K562 (cell line): ENCODE measurements at regions not wholly inside any gene's neighbourhood (a gene's known extent, or its start where the extent isn't known, plus 50 kb on each side); places are given as distances from the start of the nearest gene placed in this dataset.

Experiments used
- CBX3 ChIP-seq, 2 experiments: IDR thresholded peaks; 1 replicate in 1 of 2; 2 replicates in 1 of 2; pipeline ENCODE4 v1.6.1; 2012; ENCODE audit warnings: inconsistent platforms in 2 of 2, low read length in 2 of 2, borderline replicate concordance in 1 of 2, control low read depth in 1 of 2
- COPS2 ChIP-seq: fragments of 450-650 bp; conservative IDR thresholded peaks from 2 replicates; pipeline ENCODE4 v1.6.1; 2016; ENCODE audit warnings: mild to moderate bottlenecking, moderate library complexity
- ELF1 ChIP-seq: fragments of 200-800 bp; sonication (Bioruptor generic); IDR thresholded peaks from 2 replicates; pipeline ENCODE4 v1.6.1; 2016; ENCODE audit warnings: missing genetic modification characterization, missing compliant biosample characterization
- ELF2 ChIP-seq: fragments of 250-450 bp; sonication (Bioruptor Pico); IDR thresholded peaks from 2 replicates; pipeline ENCODE4 v1.5.0; 2021; ENCODE audit warnings: mild to moderate bottlenecking
- FOXJ3 ChIP-seq: sonication (generic); formaldehyde crosslinking; IDR thresholded peaks from 2 replicates; pipeline ENCODE4 v1.4.0; 2020; ENCODE audit warnings: mild to moderate bottlenecking, missing genetic modification reagents
- PHF21A ChIP-seq: fragments of 450-650 bp; IDR thresholded peaks from 2 replicates; pipeline ENCODE4 v1.6.1; 2017; ENCODE audit warnings: low read depth, borderline replicate concordance
- PYGO2 ChIP-seq: fragments of 450-650 bp; IDR thresholded peaks from 2 replicates; pipeline ENCODE4 v1.6.1; 2016; ENCODE audit warnings: mild to moderate bottlenecking, missing genetic modification characterization, moderate library complexity, missing compliant biosample characterization
- RB1 ChIP-seq: fragments of 450-650 bp; IDR thresholded peaks from 2 replicates; pipeline ENCODE4 v1.6.1; 2017; ENCODE audit warnings: low read depth, mild to moderate bottlenecking
- RBM39 ChIP-seq: fragments of 200-400 bp; formaldehyde crosslinking; optimal IDR thresholded peaks from 2 replicates; pipeline ENCODE3; 2018; ENCODE audit warnings: low read depth, low read length
- SNIP1 ChIP-seq: fragments of 450-650 bp; IDR thresholded peaks from 2 replicates; pipeline ENCODE4 v1.7.1; 2017; ENCODE audit warnings: low read depth, mild to moderate bottlenecking
- SNRNP70 ChIP-seq: fragments of 200-400 bp; formaldehyde crosslinking; optimal IDR thresholded peaks from 2 replicates; pipeline ENCODE3; 2017; ENCODE audit warnings: low read depth, low read length
- TGIF2 ChIP-seq: sonication (generic); formaldehyde crosslinking; IDR thresholded peaks from 2 replicates; pipeline ENCODE4 v1.8.1; 2022; ENCODE audit warnings: mild to moderate bottlenecking, missing genetic modification reagents, moderate library complexity
- ZFP1 ChIP-seq: fragments of 450-650 bp; formaldehyde crosslinking; IDR thresholded peaks from 2 replicates; pipeline ENCODE4 v1.4.0; 2020; ENCODE audit warnings: mild to moderate bottlenecking, mixed read lengths
- ZNF212 ChIP-seq: fragments of 450-650 bp; formaldehyde crosslinking; IDR thresholded peaks from 2 replicates; pipeline ENCODE4 v1.4.0; 2020; ENCODE audit warnings: mild to moderate bottlenecking
- ZNF696 ChIP-seq: fragments of 250-450 bp; sonication (Bioruptor Pico); conservative IDR thresholded peaks from 2 replicates; pipeline ENCODE4 v1.4.0; 2020; ENCODE audit warnings: mild to moderate bottlenecking, moderate library complexity
- TF ChIP-seq, protein P1 (sequence below): sonication (generic); formaldehyde crosslinking; IDR thresholded peaks from 2 replicates; pipeline ENCODE4 v1.8.1; 2022; ENCODE audit warnings: missing genetic modification reagents
- TF ChIP-seq, protein P2 (sequence below): fragments of 150-350 bp; IDR thresholded peaks from 2 replicates; pipeline ENCODE4 v1.6.1; 2014; ENCODE audit warnings: low read depth, mild to moderate bottlenecking, low read length, borderline replicate concordance
- TF ChIP-seq, protein P3 (sequence below): IDR thresholded peaks from 3 replicates; pipeline ENCODE4 v1.6.1; 2011; ENCODE audit warnings: borderline replicate concordance, mild to moderate bottlenecking, moderate library complexity; ENCODE audit not compliant: insufficient read length; ENCODE audit errors: extremely low read depth

DNA sequence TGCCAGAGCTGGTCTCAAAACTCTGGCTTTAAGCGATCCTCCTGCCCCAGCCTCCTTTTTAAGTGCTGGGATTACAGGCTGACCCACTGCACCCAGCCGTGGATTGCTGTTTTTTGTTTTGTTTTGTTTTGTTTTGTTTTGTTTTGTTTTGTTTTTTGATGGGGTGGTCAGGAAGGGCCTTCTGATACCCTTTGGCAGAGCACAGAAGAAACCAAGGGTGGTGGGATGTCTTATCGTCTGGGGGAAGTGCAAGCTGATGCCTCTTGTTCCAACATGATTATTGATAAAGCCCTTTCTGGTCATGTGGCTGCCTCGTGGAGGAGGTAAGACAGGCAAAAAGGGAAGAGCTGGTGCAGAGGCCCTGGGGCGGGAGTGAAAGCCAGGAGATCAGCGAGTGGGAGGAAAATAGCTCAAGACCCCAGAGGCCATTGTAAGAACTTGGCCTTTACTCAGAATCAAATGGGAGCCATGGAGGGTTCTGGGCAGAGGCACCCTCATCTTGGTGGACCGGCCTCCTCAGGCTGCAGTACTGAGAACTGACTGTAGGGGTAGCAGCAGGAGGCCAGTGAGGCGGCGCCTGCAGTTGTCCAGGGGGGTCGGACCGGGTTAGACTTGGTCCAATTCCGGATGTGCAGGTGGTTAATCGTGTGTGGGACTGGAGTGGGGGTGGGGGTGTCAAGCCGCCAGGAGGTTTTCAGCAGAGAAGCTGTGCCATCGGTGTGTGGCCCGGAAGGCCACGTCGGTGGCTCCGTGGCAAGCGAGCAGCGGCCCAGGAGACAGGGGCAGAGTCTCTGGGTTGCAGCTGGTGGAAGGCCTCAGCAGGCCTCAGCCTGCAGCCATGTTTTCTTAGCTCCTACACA is 84.4 kb upstream of the GSE1 start (continued):
- TF ChIP-seq, protein P1, sequence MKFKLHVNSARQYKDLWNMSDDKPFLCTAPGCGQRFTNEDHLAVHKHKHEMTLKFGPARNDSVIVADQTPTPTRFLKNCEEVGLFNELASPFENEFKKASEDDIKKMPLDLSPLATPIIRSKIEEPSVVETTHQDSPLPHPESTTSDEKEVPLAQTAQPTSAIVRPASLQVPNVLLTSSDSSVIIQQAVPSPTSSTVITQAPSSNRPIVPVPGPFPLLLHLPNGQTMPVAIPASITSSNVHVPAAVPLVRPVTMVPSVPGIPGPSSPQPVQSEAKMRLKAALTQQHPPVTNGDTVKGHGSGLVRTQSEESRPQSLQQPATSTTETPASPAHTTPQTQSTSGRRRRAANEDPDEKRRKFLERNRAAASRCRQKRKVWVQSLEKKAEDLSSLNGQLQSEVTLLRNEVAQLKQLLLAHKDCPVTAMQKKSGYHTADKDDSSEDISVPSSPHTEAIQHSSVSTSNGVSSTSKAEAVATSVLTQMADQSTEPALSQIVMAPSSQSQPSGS (CRISPR knock-in tag): no peak
- TF ChIP-seq RBM39: peak; percentile 63
- no peak for TF ChIP-seq PHF21A
- TF ChIP-seq, protein P2, sequence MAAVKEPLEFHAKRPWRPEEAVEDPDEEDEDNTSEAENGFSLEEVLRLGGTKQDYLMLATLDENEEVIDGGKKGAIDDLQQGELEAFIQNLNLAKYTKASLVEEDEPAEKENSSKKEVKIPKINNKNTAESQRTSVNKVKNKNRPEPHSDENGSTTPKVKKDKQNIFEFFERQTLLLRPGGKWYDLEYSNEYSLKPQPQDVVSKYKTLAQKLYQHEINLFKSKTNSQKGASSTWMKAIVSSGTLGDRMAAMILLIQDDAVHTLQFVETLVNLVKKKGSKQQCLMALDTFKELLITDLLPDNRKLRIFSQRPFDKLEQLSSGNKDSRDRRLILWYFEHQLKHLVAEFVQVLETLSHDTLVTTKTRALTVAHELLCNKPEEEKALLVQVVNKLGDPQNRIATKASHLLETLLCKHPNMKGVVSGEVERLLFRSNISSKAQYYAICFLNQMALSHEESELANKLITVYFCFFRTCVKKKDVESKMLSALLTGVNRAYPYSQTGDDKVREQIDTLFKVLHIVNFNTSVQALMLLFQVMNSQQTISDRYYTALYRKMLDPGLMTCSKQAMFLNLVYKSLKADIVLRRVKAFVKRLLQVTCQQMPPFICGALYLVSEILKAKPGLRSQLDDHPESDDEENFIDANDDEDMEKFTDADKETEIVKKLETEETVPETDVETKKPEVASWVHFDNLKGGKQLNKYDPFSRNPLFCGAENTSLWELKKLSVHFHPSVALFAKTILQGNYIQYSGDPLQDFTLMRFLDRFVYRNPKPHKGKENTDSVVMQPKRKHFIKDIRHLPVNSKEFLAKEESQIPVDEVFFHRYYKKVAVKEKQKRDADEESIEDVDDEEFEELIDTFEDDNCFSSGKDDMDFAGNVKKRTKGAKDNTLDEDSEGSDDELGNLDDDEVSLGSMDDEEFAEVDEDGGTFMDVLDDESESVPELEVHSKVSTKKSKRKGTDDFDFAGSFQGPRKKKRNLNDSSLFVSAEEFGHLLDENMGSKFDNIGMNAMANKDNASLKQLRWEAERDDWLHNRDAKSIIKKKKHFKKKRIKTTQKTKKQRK: no peak
- no peak for TF ChIP-seq TGIF2 (CRISPR knock-in tag)
- TF ChIP-seq ELF2: no peak
- TF ChIP-seq RB1: no peak
- TF ChIP-seq CBX3 (IDR thresholded peaks at IDR 0.05; ENCODE audit: borderline replicate concordance in 1 of 2, low read length in 2 of 2): peak in 1 of 2 experiments; percentile 29; a peak in 1 of 3 replicates
- no peak for TF ChIP-seq ZNF696 (CRISPR knock-in tag)
- TF ChIP-seq, protein P3, sequence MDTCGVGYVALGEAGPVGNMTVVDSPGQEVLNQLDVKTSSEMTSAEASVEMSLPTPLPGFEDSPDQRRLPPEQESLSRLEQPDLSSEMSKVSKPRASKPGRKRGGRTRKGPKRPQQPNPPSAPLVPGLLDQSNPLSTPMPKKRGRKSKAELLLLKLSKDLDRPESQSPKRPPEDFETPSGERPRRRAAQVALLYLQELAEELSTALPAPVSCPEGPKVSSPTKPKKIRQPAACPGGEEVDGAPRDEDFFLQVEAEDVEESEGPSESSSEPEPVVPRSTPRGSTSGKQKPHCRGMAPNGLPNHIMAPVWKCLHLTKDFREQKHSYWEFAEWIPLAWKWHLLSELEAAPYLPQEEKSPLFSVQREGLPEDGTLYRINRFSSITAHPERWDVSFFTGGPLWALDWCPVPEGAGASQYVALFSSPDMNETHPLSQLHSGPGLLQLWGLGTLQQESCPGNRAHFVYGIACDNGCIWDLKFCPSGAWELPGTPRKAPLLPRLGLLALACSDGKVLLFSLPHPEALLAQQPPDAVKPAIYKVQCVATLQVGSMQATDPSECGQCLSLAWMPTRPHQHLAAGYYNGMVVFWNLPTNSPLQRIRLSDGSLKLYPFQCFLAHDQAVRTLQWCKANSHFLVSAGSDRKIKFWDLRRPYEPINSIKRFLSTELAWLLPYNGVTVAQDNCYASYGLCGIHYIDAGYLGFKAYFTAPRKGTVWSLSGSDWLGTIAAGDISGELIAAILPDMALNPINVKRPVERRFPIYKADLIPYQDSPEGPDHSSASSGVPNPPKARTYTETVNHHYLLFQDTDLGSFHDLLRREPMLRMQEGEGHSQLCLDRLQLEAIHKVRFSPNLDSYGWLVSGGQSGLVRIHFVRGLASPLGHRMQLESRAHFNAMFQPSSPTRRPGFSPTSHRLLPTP: no peak
- no peak for TF ChIP-seq ZNF212
- peak; percentile 47 for TF ChIP-seq ELF1 (tag)
- no peak for TF ChIP-seq ZFP1
- TF ChIP-seq SNRNP70: no peak
- TF ChIP-seq COPS2: no peak
- no peak for TF ChIP-seq FOXJ3 (CRISPR knock-in tag)
- no peak for TF ChIP-seq SNIP1
- no peak; the same call in 1 of the 2 replicates for TF ChIP-seq PYGO2
